Mesenchymal stem cell (in vitro differentiated cells and primary cell): ENCODE measurements at regions not wholly inside any gene's neighbourhood (a gene's known extent, or its start where the extent isn't known, plus 50 kb on each side); places are given as distances from the start of the nearest gene placed in this dataset. TPM values are rescaled to one million over a fixed set of nuclear protein-coding genes. Genes with fewer than 3 reads are reported as not detected.

Experiments
- small RNA-seq: library from polyadenylated mRNA; stranded (forward); fragments of <200 nt; extraction: miRNeasy Mini kit (QIAGEN cat#:217004); gene quantifications from one replicate; pipeline ENCODE3, GENCODE V24; 2013; ENCODE audit warnings: low read depth

Small RNA genes in the stretch of these regions (small RNA-seq; reads per million reads assigned to genes)
- gene AC239800.3 (not detected), gene HIST2H3PS2 (not detected), gene RNU1-114P (not detected), gene RNU1-143P (not detected), gene RNU1-92P (not detected), gene RNVU1-17 (not detected), gene RNVU1-18 (not detected)
